Activated T-cell treated with anti-CD3 and anti-CD28 coated beads, Interleukin-2, amount 50 U/mL, for 48 hours (primary cell): ENCODE measurements at regions not wholly inside any gene's neighbourhood (a gene's known extent, or its start where the extent isn't known, plus 50 kb on each side); places are given as distances from the start of the nearest gene placed in this dataset.
A peak's percentile ranks its signal among the peaks of the same experiment; 100 is the strongest.
"Not testable (repeated sequence)": the region's sequence is repeated elsewhere in the genome, so short reads cannot be mapped to it uniquely, and the experiment has no call there.

Source experiments
- DNase-seq, 2 experiments: peaks; one replicate each; pipeline ENCODE4 v3.0.0-alpha.2; 2020

DNA sequence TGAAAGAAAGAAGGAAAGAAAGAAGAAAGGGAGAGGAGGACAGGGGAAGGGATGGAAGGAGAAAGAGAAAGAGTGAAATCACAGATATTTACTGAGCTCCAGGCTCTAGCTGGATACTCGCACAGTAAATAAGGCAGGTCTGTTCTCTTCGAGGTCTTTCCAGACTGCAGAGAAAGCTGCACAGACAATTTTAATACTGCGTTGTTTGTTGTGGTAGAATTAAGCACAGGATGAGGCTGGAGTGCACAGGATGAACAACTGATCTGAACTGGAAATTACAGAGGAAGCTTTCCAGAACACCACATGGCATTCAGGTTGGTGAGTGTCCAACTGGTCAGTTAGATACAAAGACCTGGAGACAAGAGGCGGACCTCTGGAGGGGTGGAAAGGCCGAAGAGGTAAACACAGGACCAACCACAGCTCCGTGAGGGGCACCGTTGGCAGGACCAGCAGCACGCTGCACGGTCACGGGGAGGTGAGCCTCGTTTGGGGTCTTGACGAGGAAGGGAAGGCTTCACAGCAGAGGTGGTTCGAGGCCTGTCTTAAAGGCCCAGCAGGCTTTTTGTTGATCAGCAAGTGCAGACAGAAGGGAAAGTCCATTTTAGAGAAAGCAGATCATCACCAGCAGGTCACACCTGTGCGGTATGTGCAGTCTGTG is 121.7 kb downstream of the ATP6V0E2 start:
- not testable (repeated sequence) for DNase-seq

DNA sequence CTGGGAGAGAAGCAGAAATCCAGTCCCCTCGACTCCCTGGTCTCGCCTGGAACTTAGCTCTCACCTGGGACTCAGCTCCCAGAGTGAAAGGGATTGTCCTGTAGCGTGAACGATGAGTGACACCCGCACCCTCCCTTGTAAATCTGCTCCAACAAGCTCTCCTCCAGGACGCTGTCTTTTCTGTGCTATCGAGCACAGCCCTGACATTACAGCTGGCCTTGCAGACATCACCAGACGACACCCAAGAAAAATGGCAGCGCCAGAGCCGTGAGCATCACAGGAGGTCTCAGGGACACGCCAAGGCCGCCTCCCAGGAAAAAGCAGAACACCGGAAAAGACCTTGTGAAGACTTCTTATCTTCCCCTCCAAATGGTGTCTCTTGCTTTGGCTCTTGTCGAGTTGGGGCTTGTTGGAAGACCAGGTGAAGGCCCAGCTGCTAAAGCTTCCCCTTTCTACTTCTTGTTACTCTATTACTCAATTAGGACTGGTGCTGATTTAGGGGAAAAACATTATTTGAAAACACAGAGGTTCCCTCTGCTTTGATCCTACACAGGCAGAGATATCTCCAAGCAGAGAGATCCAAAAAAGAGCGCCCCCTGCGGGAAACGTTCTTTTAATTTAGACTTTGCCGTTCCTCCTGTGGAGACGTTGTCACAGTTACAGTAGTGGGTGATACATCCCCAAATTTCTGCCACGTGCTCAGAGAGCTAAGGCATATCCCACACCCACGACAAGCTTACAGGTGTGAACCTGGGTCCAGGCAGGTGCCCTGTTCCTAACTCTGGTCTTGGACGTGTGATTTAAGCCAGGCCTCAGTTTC is 127.2 kb downstream of the ATP6V0E2 start:
- DNase-seq: peak; percentile 38 to 49

DNA sequence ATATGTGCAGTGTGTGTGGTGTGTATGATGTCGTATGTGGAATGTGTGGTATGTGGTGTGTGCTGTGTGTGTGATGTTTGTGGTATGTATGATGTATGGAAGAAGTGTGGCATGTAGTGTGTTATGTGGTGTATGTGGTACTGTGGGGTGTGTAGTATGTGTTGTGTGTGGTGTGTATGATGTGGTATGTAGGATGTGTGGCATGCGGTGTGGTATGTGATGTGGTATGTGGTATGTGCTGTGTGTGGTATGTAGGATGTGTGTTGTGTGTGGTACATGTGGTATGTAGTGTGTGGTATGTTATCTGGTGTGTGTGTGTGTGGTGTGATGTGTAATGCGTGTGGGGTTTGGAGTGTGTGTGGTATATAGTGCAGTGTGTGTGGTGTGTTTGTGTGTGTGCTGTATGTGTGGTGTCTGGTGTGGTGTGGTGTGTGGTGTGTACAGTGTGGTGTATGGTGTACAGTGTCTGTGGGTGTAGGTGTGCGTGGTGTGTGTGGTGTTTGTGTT is 129.6 kb downstream of the ATP6V0E2 start:
- DNase-seq: no peak

DNA sequence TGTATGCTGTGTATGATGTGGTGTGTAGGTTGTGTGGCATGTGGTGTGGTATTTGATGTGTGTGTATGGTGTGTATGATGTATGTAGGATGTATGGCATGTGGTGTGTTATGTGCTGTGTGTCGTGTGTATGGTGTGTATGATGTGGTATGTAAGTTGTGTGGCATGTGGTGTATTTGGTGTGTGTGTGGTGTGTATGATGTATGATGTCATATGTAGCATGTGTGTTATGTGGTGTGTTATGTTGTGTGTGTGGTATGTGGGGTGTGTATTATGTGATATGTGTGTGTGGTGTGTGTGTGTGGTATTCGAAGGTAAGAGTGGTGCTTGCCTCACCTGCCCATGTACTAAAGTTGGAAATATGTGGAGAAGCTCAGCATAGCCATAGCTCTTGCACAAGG is 130.2 kb downstream of the ATP6V0E2 start:
- DNase-seq: not testable (repeated sequence)

DNA sequence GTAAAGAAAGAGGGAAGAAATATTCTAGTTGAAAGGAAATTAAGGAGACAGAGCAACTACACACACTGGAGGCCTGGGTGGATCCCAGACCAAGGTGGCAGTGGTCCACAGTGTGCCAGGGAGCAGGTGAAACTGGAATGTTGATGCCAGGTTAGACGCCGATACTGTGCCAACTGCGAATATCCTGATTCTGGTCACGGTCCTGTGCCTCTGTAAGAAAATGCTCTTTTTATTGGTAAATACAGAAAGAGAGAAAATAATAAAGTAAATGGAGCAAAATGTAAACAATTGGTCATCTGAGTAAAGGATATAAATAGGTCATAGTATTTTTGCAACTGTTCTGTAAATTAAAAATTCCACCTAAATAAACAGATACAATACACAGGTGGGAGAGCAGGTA is 131.1 kb downstream of the ATP6V0E2 start:
- not testable (repeated sequence) for DNase-seq

DNA sequence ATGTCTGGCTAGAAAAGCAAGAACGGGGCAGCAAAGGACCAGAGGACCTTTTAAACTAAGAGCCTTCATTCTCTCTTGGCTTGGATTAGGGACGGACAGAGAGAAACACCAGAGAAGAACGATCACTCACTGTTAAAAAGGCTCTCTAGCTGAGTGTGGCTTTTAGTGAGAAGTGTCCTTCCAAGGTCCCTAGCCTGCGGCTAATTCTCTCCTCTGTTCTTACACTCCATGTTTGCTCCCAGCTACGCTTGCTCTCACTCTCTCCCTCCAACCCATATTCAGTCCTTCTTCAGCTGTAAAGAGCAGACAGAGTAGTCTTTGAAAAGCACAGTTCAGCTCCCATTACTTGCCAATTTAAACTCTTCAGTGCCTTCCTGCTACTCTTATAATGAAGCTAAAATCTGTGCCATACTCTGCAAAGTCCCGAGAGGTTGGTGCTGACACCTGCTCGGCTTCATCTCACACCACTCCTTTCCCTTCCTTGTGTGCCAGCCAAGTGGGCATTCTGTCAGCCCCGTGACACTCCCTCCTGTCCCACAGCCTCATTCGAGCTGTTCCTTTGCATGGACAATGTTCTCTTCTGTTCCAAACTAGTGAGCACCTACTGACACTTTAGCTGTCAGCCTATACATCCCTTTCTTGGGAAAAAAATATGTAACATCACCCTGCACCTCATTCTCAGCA is 136.0 kb downstream of the ATP6V0E2 start:
- not testable (repeated sequence) for DNase-seq

DNA sequence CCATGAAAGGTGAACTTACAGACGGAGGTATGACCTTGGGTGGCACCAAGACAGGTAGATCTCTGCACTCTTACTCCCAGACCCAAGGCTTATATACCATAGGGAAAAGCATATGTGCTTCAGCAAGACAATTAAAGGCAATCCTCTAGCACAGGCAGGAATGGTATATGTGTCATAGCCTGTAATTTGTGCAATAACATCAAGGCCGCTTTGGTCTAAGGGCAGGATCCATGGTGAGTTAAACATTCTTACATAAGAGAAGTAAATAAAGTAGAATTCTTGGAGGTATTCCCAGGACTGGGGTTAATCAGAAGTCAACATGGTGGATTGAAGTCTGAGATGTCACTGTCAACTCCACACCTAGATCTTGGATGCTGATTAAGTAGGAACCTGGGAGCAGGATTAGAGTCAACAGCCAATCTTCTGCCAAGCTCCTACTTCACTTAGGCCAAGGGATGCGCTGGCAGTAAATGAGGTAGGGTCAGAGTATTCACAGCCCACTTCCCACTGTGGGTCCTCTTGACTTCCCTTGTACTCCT is 143.0 kb downstream of the ATP6V0E2 start:
- DNase-seq: not testable (repeated sequence)

DNA sequence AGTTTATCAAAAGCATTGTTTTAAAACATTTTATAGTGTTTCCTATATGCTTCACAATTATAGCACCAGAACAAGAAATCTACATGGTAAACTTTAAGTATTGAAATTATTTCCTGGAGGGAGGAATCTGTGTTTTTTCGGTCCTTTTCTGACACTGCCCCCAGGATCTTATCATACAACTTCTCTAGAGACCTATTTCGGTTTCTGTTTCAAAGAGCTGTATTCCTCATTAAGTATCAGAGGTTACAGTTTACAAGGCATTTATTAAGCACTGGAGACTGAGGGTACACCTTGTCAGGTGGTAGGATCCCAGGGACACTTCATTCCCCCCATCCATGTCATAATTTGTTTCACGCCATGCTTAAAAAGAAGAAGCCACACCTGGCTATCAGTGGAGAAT is 146.4 kb downstream of the ATP6V0E2 start:
- not testable (repeated sequence) for DNase-seq

DNA sequence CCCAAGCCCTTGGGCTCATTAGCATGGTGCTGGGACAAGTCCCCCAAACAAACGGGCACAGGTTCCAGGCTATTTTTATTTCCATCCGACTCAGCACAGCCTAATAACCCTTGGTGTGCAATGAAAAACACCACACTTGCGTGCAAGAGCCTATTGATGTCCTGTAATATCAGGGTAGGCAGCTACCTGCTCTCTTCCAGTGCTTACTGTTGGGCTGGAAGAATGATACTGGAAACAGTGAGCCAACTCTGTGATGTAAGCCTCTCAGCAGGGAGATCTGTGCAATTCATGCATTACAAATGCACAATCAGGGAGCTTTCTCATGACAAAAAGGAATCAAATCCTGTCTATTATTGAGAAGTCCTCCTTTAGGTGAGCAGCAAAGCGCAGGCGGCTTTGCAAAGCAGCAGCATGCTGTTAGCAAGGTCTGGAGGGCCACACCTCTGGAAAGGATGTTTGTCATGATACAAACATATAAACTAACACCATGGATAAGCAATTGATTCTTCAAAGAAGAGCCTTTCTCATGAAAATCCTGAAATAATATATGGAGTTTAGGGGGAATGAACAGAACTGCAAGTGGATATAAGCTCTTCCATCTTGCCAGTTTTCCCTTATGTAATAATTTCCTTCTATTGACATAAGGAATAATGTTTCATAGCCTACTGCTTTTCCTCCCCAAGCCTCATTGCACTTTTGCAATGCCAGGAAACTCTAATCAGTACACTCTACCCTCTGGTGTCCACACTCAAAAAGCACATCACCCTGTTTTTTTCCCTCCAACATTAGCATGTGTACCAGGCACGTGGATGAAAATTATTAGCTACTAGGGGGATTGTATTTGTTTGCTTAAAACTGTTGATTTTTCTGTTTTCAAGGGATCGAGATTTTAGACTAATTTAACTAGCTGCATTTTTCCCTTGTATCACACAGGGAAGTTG is 151.1 kb downstream of the ATP6V0E2 start:
- DNase-seq: not testable (repeated sequence)

DNA sequence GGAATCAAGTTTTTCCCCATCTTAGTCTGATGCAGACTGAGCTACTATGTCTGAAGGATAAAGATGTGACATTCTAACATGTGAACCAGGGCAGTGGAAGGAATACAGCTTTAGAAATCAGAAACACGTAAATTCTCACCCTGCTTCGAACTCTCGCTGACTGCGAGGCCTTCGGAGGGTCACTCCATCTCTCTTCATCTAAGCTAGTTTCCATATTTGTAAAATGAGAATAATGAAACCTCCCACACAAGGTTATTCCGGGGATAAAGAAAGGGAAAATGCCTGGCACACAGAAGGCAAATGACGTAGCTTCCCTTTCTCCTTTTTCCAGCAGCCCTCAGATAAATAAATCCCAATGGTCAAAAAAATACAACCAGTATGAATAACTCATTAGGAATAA is 152.0 kb downstream of the ATP6V0E2 start:
- DNase-seq: not testable (repeated sequence)

DNA sequence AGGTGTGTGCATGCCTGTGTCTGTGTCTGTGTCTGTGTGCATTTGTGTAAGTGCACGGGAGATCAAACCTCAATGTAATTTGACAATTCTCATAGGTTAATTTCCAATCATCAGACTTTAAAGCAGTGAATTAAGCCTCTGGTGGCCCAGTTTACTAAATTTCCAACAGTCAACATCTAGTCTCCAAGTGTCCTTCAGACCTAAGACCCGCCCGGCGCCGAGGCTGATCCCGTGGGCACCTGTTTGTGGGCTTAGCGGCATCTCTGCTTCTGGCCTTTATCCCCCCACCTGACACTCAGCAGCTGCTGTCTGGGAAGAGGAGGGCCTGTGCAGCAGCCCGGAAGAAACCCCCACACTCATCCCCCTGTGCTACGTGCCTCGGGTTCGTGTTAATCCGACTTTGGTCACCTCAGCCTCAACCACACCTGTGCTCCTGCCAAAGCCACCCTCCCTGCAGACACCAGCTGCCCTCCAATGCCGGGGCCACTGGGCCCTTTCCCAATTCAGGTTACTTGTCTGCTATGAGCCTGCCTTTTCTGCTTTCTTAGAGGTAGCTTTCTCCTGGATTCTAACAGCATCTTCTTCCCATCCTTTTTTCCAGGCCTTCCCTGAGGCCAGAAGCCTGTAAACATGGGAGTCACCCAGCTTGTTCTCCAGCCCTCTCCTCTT is 154.7 kb downstream of the ATP6V0E2 start:
- DNase-seq: not testable (repeated sequence)

DNA sequence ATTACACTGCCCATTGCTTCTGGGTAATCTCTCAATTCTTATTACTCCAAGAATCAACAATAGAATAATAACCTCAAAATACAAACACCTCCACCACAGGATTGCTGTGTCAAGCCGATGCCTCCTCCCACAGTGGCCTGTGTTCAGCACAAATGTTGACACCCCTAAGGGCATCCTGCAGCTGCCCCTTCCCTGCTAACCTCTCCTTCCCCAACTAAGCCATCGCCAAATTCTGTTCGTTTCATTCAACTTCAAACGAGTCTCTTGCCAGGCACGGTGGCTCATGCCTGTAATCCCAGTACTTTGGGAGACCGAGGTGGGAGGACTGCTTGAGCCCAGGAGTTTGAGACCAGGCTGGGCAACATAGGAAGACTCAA is 155.2 kb downstream of the ATP6V0E2 start:
- DNase-seq: not testable (repeated sequence)

DNA sequence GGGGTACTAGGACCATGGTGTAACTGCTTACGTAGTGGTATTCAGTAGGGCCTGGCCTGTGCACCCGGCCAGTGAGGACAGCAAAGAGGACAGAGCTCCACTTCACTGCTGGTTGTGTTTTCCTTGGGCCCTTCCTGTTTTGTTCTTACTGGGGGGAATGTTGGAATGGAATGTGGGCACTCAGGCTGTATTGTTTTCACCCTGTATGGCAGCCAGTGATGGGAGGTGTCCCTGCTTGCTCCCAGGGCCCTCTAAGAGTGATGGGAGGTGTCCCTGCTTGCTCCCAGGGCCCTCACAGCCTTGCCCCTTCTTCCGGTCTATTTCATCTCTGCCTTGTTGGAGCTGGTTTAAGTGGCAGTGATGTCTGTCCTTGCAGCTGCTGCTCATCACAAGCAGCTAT is 158.0 kb downstream of the ATP6V0E2 start:
- not testable (repeated sequence) for DNase-seq

DNA sequence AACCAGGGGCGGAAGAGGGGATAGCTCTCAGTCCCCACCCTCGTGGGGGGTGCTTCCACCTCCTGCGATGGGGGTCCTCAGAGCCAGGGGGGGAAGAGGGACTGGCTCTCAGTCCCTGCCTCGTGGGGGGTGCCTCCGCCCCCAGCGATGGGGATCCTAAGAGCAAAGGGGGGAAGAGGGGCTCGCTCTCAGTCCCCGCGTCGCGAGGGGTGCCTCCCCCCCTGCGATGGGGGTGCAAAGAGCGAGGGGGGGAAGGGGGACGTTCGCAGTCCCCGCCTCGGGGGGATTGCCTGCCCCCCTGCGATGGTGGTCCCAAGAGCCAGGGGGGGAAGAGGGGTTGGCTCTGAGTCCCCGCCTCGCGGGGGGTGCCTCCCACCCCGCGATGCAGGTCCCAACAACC is 159.9 kb downstream of the ATP6V0E2 start:
- not testable (repeated sequence) for DNase-seq

DNA sequence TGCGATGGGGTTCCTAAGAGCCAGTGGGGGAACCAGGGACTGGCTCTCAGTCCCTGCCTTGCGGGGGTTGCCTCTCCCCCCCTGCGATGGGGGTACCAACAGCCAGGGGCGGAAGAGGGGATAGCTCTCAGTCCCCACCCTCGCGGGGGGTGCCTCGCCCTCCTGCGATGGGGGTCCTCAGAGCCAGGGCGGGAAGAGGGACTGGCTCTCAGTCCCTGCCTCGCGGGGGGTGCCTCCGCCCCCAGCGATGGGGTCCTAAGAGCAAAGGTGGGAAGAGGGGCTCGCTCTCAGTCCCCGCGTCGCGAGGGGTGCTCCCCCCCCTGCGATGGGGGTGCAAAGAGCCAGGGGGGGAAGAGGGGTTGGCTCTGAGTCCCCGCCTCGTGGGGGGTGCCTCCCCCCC is 162.0 kb downstream of the ATP6V0E2 start:
- DNase-seq: not testable (repeated sequence)

DNA sequence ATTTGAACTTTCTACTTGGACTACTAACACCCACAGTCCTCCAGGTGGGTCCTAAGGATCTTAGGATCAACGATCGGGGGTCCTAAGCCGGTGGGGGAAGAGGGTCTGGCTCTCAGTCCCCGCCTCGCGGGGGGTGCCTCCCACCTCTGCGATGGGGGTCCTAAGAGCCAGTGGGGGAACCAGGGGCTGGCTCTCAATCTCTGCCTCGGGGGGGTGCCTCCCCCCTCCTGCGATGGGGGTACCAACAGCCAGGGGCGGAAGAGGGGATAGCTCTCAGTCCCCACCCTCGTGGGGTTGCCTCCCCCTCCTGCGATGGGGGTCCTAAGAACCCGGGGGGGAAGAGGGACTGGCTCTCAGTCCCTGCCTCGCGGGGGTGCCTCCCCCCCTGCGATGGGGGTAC is 165.3 kb downstream of the ATP6V0E2 start:
- not testable (repeated sequence) for DNase-seq

DNA sequence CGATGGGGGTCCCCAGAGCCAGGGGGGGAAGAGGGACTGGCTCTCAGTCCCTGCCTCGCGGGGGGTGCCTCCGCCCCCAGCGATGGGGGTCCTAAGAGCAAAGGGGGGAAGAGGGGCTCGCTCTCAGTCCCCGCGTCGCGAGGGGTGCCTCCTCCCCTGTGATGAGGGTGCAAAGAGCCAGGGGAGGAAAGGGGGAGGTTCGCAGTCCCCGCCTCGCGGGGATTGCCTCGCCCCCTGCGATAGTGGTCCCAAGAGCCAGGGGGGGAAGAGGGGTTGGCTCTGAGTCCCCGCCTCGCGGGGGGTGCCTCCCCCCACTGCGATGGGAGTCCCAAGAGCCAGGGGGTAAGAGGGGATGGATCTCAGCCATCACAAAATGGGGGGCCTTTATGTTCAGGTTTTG is 168.5 kb downstream of the ATP6V0E2 start:
- DNase-seq: not testable (repeated sequence)

DNA sequence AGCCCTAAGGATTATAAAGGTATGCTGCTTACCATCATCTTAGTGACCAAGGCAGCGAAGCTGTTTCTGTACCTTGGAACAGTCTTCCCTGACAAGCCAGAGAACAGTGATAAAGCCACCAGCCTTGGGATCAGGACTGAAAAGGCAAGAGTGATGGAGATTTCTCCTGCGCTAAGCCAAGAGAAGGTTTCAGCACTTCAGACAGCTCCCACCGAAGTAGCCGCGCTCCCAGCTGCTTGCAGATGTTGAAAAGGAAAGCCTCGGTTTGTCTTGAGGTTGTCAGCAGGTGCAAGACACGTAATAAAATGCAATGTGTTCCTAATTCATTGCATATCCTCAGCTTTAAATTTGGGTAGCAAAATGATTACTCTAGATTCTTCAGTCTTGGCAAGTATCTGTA is 171.0 kb downstream of the ATP6V0E2 start:
- peak; percentile 28 to 36 for DNase-seq

DNA sequence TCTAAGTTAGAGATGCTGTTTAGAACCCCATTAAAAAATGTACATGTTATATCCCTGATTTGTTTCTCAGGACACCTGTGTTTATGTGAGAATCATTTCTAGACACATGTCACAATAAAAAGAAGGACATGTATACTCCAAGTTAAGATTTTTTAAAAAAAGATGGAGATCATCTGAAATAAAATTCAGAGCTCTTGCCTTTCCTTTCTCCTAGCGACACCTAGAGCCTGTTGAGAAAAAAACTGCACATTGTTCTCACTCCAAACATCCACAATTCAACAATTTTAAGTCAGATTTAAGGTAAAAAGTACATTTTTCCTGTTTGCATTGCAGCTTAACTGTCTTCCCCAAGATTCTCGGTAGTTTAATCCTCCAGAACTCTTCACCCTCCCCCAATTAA is 171.8 kb downstream of the ATP6V0E2 start:
- not testable (repeated sequence) for DNase-seq

DNA sequence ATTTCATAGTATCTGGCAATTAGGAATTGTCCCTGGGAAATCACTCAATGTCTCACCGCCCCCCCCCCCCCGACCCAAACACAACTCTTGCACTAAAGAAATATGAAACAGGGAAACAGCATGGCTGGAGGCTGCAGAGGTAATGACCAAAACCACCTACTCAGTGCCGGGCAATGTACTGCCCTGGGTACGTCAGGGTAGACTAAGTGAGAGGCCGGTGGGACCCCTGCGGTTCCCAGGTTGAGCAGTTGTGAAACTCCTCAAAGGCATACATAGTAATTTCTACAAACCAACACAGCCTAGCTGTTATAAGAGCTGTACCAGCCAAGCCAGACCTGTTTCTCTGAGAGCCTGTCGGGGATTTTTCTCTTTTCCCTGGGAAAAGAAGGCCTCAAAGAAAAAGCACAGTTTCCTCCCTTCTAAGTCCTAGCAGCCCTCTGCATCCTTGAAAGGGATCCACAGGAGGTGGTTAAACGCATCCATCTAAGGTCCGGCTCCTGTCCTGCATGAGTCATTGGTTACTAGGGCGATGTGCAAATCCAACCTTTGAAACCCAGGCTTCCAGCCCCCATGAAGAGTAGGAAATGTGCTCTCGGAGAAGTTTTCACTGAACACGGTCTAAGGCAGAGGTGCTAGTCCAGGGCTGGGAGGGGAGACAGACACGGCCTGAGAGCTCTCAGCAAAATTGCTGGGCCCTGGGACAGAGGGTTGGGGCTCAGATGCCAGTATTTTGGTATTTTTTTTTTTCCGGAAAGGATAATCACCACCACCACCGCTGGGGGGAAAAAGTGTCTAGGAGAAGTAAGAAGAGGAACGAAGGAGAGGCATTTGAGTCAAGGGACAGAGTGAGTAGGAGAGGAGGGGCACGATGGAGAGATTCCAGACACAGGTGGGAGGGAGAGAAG is 172.8 kb downstream of the ATP6V0E2 start:
- DNase-seq: not testable (repeated sequence)
